HG03139 (cell line): ENCODE measurements at regions not wholly inside any gene's neighbourhood (a gene's known extent, or its start where the extent isn't known, plus 50 kb on each side); places are given as distances from the start of the nearest gene placed in this dataset.

Source experiments
- ATAC-seq: cut with Tn5 transposase; IDR thresholded peaks from one replicate; pipeline ENCODE4 v1.9.1; 2021; ENCODE audit not compliant: unreplicated experiment

DNA sequence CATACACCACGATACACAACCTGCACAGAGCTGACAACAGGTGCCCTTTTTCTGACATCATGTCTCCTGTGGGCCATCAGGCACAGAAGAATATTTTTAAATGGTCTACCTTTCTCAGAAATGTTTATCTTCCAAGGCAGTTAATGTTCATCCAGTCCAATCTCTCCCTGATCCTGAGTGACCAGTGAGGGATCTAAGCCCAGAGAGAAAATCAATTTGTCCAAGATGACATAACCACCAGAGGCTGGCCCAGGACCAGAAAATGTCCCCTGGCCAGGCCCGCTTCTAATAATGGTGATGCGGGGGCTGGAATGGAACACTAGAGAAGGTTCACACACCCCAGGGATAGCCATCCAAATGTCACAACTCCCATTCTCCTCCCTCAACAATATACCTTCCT, 357.9 kb upstream of the KIF2A start:
- ATAC-seq = no peak

DNA sequence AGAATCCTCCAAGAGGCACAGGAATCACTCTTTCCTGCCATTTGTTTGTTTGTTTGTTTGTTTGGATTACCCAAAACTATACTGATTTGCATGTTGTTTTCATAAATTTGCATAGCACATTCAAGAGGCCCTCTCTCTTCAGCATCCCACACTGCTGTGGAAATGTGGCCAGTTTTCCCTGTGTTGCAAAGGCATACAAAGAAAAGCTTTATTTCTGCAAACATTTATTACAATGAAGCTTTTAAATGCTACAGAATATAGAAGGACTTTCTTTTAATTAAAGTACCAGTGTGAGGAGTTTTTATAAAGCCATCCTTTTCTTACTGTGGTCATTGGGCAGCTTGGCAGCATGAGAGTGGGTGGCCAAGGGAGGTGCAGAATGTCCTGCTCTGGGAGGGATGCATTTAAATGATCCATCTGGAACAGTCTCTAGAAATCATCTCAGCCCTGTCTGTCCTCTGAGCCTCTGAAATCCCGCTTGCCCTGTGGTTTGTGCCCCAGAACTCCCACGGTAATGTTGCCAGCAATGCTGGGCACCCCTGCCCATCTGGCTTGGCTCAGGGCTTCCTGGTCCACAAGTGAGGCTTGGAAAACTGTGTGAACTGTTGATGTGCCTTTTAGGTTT, 356.8 kb upstream of the KIF2A start:
- ATAC-seq = no peak

DNA sequence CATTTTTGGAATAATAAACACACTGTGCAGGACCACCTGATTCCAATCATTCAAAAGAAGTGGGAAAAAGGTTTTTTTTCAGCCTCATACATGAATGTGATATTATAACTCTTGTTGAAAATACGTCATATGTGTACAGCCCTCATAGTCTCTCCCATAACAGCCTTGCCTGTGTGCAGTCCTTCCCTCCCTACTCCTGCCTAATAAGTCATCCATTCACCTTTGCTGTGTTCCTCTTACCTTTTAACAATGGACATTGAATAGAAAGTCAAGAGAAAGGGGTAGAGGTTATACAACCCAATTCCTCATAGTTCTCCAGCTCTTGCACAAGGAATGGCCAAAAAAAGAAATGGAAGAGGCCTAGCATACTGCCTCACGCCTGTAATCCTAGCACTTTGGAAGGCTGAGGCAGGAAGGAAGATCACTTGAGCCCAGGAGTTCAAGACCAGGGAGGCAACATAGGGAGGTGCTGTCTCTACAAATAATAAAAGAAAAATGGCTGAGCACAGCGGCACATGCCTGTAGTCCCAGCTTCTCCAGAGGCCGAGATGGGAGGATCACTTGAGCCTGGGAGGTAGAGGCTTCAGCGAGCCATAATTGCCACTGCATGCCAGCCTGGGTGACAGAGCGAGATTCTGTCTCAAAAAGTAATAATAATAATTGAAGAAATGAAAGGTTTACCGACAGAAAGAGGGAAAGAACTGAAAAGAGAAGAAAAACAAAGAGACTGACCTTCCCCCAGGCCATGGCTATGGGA, 356.1 kb upstream of the KIF2A start:
- no peak for ATAC-seq

DNA sequence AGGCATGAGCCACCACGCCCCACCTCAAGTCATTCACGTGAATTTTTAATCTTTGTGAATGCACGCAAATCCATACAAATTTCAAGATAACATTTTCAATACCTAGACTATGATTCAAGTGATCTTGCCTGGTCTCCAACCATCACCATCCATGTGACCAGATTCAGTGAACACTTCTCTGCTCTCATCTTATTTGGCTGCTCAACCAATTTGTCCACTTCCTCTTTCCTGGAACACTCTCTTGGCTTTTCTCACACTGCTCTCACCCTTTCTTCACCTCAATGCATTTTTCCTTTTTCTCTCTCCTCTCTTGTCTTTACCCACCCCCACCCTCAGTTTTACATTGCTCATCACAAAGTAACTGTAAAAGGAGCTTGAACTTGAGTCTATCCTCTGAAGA, 354.7 kb upstream of the KIF2A start:
- ATAC-seq = no peak

DNA sequence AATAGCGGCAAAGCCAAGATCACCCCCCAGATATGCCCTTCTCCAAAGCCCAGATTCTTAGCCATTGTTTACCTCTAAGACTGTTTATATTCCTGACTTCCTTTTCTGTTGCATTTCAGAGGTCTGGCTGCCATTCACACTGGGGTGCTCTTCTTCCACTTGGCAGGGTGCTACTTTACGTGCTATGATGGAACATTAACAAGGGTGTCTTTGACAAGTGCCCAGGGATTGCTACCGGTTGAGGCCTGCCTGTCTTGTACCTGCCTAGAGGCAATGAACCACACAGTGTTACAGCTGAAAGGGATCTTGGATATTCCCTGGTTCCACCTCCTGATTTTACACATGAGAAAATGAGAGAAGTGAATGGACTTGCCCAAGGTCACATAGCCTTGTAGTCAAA, 352.1 kb upstream of the KIF2A start:
- no peak for ATAC-seq

DNA sequence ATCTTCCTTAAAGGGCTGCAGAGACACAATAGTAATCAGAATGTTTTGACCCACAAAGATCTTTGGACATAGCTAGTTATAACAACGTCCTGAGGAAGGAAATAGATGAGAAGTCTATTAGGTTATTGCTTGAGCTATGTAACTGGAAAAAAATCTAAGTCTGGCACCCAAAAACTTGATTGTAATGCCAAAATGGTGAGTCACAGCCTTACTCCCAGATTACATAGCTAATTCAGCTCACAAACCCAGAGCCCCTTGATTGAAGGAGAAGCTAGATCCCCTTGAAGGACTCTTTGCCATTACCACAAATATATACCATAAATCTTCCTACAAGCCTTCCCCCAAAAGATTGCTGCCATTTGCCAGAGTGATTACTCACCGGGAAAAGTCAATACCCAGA, 341.8 kb upstream of the KIF2A start:
- ATAC-seq = no peak

DNA sequence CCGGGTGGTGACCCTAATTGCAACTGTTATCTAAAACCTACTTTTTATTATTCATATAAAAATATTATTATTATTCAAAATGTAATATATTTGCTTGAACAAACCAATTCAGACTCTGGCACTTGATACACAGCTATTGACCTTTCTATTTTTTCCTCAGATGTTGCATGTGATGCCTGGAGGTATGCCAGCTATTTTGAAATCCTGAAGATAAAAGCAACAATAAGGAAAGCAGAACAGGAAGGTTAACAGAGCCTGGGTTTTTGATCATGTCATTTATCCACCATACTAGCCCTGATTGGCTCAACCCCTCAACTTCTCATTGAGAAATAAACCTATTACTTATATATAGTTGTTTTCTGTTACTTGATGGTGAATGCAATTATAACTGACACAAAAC, 340.9 kb upstream of the KIF2A start:
- no peak for ATAC-seq

DNA sequence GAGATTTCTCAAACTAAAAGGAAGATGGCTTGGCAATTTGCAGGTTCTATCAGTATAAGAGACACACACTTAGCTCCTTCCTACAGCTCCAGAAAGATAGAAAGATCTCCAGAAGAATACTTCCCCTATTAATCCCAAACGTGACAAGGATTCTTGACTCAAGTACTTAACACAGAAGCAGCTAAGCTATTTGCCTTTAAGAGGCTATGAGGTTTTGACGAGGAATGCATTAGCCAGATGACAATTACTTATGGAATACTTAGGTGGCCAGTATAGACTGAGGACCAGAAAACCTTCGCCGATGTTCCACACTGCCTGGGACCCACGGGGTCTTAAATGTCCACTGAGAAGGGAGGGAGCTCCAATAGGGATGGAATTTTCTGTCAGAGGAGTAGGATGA, 340.5 kb upstream of the KIF2A start:
- no peak for ATAC-seq

DNA sequence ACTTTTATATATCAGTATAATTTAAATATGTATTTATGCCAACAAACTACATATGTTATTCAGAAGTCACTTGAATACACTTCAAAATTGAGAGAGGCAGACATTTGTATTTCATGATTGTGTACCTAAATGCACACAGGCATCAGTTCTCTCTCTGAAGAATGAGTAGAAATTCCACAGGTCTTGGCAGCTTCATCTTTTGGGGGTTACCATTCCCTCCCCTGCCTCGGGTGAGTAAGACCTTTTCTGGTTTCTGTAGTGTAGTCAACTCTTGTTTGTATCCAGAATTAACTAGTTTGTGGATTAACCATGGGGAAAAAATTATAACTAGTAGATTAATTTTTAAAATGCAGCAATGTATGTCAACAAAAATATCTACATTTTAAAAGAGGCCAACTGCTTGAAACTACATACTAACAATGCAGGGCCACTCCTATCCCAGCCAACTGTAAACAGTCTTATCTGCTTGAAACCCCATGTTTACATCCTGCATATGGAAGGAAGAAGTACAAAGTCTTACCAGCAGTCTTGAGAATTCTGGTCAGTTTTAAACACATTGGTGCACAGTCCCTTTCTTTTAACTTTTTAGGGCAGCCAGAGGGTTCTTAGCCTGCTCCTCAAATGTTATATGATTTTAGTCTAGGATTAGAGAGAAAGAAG, 339.6 kb upstream of the KIF2A start:
- no peak for ATAC-seq

DNA sequence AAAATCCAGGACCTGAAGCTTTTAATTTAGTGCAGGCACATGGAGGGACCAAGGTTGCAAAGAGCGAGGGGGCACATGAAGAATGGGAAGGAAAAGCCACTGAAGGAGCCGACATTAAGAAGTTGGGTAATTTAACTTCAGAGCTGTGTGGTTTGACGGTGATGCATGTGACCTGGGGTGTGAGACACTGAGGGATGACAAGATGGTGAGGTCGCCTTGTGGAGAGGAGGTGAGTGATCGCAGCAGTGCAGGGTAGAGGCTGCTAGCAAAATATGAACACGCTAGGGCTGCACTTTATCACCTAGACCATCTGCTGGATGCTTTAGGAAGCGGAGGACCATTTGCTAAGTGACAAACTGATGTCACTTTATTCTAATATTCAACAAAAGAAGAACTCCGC, 339.0 kb upstream of the KIF2A start:
- ATAC-seq = no peak

DNA sequence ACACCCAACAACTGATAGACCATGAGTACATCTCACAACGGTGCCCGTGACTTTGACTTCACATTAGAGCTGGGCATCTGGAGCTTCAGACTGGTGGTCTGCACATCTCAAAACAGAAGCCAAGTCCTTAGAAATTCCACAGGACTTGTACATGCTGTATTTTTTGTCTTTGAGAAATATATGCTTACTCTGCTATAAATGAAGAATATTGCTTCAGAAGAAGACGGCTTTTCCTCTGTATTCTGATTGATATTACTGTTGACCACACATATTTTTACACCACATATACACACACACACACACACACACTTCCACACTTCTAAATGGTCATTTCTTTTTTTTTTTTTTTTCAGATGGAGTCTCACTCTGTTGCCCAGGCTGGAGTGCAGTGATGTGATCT, 338.3 kb upstream of the KIF2A start:
- no peak for ATAC-seq

DNA sequence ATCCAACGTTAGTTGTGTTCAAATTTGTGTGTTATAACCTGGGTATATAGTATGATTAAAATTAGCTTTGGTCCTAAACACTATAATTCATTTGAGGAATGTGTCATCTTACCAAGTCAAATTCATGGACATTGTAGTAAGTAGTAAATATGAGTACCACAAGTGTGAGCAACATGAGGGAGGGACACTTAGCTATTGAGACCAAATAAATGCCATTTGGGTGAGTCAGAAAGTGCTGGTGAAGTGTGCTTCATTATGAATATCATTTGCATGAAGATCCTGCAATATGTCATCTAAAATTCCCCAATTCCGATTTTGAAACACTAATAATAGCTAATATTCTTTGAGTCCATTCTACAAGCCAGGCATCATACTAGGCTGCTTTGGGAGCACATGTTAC, 336.7 kb upstream of the KIF2A start:
- ATAC-seq = no peak

DNA sequence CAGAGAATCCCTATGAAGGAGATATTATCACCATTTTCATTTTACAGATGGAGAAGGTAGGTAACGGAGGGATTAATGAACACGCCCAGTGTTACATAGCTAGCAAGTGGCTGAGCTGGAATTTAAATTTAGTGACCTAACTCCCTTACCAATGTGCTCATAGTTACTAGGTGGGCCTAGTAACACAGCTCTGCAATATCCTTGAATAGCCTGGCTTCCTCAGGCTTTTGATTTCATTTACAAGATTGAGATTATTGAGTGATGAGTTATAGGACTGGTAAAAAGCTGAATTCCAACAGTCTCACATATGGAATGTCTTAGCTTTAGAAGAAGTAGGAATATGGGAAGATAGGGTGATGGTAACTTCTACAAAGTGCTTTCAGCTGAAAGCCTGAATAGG, 336.3 kb upstream of the KIF2A start:
- ATAC-seq = no peak

DNA sequence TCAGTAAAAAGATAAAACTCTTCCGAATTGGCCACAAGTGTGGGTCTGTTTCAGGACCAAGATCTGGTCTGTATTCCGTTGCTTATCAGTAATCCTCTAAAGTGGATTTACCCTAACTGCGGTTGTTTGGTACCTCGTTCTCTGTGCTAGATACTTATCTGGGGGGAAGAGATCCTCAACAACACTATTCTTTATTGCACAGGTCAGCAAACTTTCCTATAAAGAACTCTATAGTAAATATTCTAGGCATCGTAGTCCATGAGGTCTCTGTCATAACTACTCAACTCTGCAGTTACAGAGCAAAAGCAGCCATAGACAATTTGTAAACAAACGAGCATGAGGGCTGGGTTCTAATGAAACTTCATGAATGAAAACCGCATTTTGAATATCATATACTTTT, 335.8 kb upstream of the KIF2A start:
- ATAC-seq = no peak

DNA sequence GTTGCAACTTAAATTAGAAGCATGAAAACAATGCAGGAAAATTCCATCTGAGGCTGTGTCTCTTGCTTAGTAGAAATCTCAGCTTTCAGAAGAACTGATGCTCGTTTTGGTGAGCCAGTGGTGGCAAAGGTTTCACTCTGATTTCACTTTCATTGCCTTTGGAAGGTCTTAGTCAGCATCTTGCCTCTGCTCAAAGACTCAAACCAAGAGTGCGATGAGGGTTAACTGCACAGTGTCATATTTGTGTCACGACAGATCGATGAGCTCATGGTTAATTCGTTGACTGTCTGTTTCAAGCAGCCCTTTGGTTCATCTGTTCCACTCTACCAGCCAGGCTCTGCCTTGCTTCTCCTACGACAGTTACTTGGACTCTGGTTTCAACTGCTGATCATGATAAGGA, 331.3 kb upstream of the KIF2A start:
- ATAC-seq = no peak

DNA sequence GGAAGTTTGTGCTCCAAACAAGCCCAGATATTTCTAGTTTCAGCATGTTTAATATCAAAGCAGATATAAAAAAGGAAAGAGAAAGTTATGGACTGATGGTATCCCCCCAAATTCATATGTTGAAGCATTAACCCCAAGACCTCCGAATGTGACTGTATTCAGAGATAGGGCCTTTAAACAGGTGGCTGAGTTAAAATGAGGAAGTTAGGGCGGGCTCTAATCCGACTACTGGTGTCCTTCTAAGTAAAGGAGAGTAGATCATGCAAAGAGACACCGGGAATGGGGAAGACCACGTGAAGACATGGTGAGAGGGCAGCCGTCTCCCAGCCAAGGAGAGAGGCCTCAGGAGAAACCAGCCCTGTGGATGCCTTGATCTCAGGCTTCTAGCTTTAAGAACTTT, 324.1 kb upstream of the KIF2A start:
- ATAC-seq = no peak

DNA sequence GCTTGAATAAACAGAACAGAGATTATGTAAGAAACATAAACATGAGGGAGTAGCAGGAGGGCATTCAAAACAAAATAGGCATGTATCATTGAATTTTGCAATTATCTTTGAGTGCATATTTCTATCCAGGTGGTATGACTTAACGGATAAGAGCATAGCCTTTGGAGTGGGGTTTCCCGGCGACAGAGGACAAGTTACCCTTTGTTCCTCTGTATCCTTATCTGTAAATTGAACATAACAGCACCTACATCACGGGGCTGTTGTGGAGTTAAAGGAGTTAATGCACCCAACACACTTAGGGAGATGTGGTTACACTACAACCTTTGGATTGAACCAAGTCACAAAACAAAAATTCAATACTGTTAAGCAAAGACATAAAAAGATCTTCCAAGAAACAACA, 314.6 kb upstream of the KIF2A start:
- ATAC-seq = no peak

DNA sequence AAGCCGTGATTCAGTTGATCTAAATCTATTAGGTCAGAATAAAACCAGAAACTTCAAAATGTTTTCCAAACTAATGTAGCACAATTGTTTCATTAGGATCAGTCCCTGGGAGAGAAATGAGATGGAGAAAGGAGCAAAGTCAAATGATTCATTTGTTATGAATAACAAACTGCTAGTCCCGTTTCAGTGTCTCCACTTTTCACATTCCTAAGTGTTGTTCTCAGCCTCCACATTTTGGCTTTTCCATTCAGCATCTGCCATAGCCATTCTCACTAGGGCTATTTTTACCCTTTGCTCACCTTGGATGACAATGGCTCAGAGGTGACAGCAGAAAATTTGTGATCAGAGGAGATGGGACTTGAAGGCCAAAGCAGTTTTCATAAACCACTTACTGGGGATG, 314.1 kb upstream of the KIF2A start:
- no peak for ATAC-seq

DNA sequence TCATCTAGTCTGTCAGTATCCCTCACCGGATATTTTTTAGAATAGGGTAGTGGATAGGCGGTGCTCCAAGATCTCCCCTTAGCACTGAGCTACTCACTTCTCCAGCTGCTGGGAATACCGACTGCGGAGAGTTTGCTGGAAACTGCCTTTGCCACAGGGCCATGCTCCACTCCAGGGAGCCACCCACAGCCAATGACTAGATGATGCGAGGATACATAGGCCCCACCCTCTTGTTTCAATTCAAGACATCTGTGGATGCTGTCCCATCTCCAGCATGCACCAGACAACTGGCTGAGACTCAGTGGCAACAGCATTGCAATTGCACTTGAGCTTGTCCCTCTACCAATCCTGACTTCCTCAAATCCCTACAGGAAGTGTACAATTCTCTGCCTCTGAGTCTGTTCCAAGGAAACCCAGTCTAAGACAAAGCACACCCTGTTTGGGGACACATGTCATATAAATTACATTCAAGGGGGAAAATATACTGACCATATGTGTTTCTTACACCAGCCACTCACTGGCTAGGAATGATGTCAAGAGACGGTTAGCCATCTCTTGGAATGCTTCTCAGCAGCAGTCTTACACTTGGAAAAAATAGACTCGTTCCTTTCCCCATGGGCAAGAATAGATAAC, 312.6 kb upstream of the KIF2A start:
- no peak for ATAC-seq

DNA sequence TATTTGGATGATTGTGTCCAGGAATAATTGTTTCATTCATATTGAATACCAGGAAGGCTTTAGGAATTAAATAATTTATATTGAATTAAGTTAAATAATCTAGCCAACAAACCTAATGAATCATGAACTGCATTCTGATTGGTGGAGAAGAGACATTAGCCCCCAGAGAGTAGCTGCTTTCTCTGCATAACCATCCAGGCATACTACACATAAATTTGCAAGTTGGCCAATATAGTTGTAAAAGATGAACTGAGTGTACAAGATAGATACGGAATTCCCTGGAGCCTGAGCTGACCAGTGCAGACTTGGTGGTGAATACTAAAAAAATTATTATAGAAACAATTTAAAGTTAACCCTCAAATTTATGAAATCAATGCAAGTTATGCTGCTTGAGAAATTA, 311.8 kb upstream of the KIF2A start:
- no peak for ATAC-seq

DNA sequence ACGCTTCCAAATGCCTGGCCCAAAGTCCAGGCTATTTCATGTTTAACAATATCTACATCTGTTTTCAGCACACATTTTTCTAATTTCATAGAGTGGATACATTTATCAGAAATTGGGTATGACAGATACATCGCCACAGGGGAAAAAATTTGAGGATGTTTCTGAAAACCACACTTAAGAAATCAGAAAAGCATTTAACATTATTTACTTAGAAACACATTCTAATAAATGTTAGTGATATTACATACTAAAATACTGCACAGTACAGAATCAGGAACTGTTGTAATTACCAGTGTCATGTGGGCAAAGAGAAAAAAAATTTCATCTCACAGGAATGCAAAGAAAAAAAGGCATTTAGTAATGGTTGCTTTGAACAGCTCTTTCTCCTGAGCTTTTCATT, 310.5 kb upstream of the KIF2A start:
- no peak for ATAC-seq

DNA sequence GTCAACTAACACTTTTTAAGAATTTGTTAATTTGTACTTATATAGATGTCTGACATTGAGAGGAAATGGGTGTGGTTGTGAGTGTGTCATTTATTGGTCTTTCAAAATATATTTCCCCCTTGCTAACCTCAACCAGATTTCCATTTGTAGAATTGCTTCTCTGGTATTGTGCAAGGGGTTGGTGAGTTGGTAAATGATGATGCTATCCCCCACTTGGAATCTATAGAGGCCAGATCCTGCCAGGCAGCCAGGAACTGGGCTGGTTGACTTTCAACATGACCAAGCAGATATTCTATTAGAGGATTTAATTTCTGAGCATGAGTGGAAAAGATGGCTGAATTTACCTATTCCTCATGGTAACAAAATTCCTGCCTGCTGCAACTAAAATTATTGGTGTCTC, 306.6 kb upstream of the KIF2A start:
- ATAC-seq = no peak
